NCI-H1436 (cell line): ENCODE measurements at regions not wholly inside any gene's neighbourhood (a gene's known extent, or its start where the extent isn't known, plus 50 kb on each side); places are given as distances from the start of the nearest gene placed in this dataset.
"Not testable (repeated sequence)": the region's sequence is repeated elsewhere in the genome, so short reads cannot be mapped to it uniquely, and the experiment has no call there.

Source experiments
- DNase-seq: peaks from one replicate; lab custom pipeline; 2025; lab: John Stamatoyannopoulos, UW

- DNase-seq: not testable (repeated sequence)
Measured at GRCh38 chr20:26373066-26373465, 676.4 kb upstream of the ZNF337 start.

GRCh38 chr20:26354511-26354910 lies 657.9 kb upstream of the ZNF337 start:
- no peak for DNase-seq

- DNase-seq: no peak
Measured at GRCh38 chr20:26347396-26347795, 650.7 kb upstream of the ZNF337 start.

GRCh38 chr20:26340460-26341065 lies 643.9 kb upstream of the ZNF337 start:
- not testable (repeated sequence) for DNase-seq

GRCh38 chr20:26324177-26324576 lies 627.5 kb upstream of the ZNF337 start:
- DNase-seq: no peak

- no peak for DNase-seq
Measured at GRCh38 chr20:26315054-26315453, 618.4 kb upstream of the ZNF337 start.

GRCh38 chr20:26309720-26310119 lies 613.1 kb upstream of the ZNF337 start:
- not testable (repeated sequence) for DNase-seq

GRCh38 chr20:26308961-26309360 lies 612.3 kb upstream of the ZNF337 start:
- DNase-seq: no peak

GRCh38 chr20:26295006-26295405 lies 598.4 kb upstream of the ZNF337 start:
- DNase-seq: no peak

GRCh38 chr20:26288379-26289061 lies 591.9 kb upstream of the ZNF337 start:
- not testable (repeated sequence) for DNase-seq

GRCh38 chr20:26279238-26279637 lies 582.6 kb upstream of the ZNF337 start:
- no peak for DNase-seq

- no peak for DNase-seq
Measured at GRCh38 chr20:26277339-26277738, 580.7 kb upstream of the ZNF337 start.

GRCh38 chr20:26276554-26277210 lies 580.0 kb upstream of the ZNF337 start:
- DNase-seq: peak; percentile 22

GRCh38 chr20:26268762-26269161 lies 572.1 kb upstream of the ZNF337 start:
- DNase-seq: not testable (repeated sequence)

GRCh38 chr20:26260925-26261324 lies 564.3 kb upstream of the ZNF337 start:
- not testable (repeated sequence) for DNase-seq

- not testable (repeated sequence) for DNase-seq
Measured at GRCh38 chr20:26252311-26252975, 555.8 kb upstream of the ZNF337 start.

- DNase-seq: not testable (repeated sequence)
Measured at GRCh38 chr20:26251376-26251775, 554.7 kb upstream of the ZNF337 start.

GRCh38 chr20:26250249-26251114 lies 553.8 kb upstream of the ZNF337 start:
- not testable (repeated sequence) for DNase-seq

- no peak for DNase-seq
Measured at GRCh38 chr20:26243731-26244130, 547.1 kb upstream of the ZNF337 start.

- not testable (repeated sequence) for DNase-seq
Measured at GRCh38 chr20:26220609-26221008, 524.0 kb upstream of the ZNF337 start.

- DNase-seq: not testable (repeated sequence)
Measured at GRCh38 chr20:26219546-26219945, 522.9 kb upstream of the ZNF337 start.

- no peak for DNase-seq
Measured at GRCh38 chr20:26218301-26218700, 521.6 kb upstream of the ZNF337 start.
